G401.6 (cell line): ENCODE measurements at regions not wholly inside any gene's neighbourhood (a gene's known extent, or its start where the extent isn't known, plus 50 kb on each side); places are given as distances from the start of the nearest gene placed in this dataset.
A peak's percentile ranks its signal among the peaks of the same experiment; 100 is the strongest.

Experiments used
- FAIRE-seq: peaks from 2 replicates; lab custom pipeline; 2012; peaks lifted over from hg19 to GRCh38; lab: Jason Lieb, UNC

DNA sequence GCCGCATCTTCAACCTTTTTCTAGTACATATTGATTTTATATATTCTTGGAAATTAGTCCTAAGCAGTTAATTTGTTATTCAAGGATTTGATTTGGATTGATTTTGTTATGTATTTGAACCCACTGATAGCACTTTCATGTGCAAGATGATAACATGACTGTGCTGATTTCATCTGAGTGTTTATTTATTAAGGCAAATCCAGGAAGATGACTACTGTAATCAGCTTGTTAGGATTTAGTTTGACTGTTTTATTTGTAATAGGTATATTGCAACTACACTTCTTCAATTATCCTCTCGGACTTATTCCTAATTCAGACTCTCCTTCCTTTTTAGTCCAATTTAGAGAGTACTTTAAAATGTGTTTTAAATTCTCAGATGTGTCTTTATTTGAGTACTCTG, 75.1 kb upstream of the PRKG1 start:
- no peak for FAIRE-seq

DNA sequence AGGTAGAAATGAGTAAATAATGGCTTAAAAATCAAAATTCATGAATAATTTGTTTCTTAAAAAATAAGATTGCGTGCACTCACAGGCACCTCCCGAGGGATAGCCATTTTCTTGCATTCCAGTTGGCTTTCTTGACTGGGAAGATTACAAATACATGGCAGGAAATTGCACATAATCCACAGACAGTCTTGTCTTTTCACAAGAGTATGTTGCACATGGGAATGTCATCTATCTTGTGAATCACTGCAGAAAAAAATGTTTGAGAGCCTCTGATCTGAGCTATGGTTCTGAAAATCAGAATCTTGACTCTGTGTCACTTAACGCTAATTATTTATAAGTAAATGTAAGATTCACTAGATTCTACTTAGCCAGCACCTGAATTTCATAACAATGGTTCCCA, 74.1 kb upstream of the PRKG1 start:
- no peak for FAIRE-seq

DNA sequence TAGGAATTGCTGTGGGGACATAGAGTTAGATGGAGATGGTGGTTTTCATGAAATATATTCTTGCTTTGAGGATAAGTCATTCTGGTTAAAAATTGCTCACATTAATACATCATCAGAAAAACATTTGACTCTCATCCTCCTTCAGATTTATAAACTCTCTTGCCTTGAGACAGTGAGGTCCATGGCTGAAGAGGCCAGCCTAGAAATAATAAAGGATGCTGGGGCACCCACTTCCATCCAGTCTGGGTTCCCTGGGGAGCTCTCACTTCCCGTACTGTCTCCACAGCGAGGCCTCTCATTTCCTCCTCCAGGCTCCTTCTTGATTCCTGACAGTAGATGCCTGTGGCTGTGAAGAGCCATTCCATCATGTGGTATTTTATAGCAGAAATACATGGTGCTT, 73.3 kb upstream of the PRKG1 start:
- no peak for FAIRE-seq

DNA sequence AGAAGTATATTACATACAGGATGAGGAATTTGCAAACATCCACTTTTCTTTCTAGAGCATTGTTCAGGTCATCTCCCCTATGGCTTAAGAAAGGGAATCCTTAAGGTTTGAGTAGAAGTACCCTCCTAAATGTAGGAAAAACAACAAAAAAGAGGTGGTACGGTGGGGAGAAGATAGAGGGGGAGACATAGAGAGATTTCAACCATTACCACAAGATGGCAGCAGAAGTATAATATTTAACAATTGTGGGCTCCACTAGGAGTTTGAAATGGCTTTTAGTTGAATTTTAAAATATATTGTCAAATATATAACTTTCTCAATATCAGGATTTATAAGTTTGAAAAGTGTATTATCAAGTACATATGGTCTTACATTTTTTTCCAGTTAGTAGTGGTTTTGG, 72.7 kb upstream of the PRKG1 start:
- FAIRE-seq, result peak; percentile 98

DNA sequence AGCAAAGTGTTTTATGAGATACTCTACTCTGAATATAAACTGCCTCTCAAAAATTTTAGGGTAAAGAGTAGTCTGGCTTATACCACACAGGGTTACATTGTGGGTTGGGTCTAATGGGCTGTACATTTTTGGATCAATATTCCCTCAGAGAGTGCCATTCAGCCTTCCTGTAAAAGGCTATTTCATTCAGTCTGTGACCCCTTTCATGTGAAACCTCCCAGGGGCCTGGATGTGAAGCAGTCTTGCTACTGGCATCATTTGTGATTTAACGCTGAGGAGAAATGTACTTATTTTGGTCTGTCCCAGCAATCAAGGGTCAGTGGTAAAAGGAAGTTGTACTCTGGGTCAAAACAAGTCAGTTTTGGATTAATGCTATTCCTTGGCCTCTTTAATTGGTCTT, 71.8 kb upstream of the PRKG1 start:
- no peak for FAIRE-seq

DNA sequence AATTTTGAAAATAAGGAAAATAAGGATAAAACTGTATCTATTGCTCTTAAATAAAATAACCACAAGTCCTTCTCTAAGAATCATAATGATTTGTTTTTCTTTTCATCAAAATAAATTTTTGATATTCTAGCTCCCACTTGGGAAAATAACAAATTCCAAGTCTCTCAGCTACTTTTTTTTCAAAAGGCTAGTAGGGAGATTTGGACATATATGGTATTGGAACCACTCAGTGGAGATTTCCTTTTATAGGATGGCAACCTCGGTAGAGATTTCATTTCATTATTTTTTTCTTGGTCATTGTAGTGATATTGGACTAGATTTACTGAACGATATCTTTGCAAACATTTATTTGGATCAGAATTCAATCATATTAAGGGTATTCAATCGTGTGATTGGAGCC, 69.5 kb upstream of the PRKG1 start:
- FAIRE-seq, result peak; percentile 49

DNA sequence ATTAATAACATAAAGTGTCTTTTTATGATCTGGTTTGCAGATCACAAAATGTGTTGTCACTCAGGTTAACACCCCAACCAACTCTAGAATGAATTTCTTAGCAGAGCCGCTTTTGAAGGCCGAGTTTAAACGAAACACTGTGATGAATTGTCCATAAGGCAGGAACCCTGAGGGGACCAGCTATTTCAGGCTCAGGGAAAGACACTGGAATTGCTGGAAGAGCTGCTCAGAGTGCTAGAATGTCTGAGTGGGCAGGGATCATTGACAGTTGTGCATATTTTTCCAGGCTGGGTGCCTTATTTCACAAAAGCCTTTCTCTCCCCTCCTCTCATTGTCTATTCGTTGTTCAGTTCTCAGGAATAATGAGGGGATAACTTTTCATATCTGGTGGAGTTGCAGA, 68.7 kb upstream of the PRKG1 start:
- no peak for FAIRE-seq

DNA sequence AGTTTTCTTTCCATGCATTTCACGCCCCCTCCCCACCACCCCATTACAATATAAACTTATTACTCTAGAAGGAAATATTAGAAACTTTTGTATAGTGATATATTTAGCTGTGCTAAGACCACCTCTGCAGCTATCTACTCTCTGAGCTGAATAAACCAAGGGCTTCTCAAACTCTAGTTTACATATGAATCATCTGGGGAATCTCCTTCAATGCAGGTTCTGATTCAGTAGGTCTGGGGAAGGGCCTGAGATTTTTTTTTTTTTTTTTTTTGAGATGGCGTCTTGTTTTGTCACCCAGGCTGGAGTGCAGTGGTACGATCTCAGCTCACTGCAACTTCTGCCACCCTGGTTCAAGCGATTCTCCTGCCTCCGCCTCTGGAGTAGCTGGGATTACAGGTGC, 67.6 kb upstream of the PRKG1 start:
- FAIRE-seq, result no peak

DNA sequence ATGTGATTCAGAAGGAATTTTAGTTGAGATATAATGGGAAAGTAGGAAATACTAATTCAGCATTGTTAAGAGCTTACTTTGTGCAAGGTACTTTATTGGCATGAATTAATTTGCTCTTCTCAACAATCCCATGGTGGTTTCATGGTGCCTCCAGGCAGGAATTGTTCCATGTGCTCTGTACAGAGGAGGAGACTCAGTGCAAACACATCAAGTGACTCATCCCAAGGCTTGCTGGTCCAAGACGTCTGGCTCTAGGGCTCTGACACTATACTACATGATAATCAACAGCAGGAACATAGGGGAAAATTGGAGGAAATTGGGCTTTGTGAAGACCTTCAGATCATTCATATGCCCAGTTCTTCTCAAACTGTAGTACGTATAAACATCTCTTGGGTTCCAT, 66.5 kb upstream of the PRKG1 start:
- no peak for FAIRE-seq

DNA sequence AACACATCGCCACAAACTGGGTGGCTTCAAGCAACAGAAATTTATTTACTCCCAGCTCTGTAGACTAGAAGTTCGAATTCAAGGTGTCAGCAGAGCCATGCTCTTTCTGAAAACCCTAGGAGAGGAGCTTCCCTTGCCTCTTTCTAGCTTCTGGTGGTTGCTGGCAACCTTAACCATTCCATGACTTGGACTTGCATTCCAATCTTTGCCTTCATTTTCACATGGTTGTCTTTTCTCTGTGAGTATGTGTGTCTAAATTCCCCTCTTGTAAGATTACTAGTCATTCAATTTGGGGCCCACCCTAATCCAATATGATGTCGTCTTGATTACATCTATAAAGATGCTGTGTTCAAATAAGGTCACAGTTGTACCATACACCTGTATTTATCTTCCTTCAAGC, 65.9 kb upstream of the PRKG1 start:
- FAIRE-seq, result no peak

DNA sequence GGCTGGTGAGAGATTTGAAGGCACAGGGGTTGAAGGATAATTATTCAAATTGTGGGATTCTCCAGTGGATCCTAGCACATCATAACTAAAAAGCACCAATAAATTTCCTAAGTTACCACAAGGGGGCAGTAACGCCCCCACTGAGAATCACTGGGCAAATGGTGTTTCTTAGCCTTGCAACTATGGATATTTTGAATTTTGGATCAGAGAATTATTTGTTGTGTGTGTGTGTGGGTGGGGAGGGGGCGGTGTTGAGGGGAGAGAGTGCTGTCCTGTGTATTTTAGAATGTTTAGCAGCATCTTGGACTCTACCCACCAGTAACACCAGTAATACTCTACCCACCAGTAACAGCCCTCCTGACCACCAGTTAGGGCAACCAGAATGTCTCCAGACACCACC, 63.3 kb upstream of the PRKG1 start:
- FAIRE-seq, result peak; percentile 64

DNA sequence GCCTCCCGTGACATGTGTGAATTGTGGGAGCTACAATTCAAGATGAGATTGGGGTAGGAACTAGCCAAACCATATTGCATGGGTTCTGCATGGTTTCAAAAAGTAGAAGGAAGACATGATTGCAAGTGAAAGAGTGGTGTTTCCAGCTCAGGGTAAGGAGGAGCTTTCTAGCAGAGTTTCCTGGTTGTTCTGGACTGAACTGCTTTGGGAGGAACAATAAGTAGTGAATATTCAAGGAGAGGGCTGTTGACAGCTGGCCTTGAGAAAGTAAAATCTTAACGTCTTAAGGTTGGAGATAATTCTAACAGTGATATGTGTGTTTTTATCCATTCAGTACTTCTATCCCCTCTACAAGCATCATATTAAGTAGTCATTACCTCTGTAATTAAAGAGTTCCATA, 62.2 kb upstream of the PRKG1 start:
- FAIRE-seq, result no peak

DNA sequence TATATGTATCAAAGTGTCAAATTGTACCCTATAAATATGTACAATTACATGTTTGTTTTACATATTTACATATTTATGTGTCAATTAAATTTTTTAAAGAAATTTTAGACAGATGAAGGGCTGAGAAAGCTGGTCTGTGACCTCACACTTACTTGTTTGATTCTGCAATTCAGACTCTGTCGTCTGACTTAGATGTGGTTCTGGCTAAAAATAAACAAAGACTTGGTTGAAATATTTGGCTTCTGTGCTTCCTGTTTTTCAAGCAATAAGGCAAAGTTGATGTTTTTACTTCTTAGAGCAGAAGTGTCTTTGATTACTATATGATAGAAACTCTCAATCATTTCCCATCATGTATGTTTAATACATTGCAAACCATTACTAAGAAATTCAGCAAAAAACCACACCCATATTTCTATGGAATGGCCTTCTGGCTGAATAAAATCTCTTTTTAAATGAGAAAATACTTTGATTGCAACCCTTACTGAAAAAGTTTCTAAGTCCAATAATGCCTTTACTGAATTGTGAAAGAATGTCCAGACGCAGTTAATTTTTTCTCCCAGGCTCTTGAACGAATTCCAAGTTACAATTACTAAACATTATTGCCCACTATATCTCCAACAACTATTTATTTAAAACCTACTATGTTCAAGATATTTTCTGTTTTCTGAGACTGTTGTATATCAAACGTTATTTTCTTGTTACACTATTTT, 59.5 kb upstream of the PRKG1 start:
- FAIRE-seq, result peak; percentile 33

DNA sequence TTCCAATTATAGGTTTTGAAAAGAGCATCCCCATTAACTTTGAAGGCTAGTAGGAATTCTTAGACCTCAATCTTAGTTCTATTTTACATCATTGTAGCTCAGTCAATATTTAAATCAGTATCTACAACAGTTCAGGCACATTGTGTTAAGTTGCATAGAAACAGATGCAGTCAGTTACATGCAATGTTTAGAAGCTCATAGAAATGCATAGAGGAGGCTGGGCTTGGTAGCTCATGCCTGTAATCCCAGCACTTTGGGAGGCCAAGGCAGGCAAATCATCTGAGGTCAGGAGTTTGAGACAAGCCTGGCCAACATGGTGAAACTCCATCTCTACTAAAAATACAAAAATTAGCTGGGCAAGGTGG, 58.9 kb upstream of the PRKG1 start:
- FAIRE-seq, result peak; percentile 31

DNA sequence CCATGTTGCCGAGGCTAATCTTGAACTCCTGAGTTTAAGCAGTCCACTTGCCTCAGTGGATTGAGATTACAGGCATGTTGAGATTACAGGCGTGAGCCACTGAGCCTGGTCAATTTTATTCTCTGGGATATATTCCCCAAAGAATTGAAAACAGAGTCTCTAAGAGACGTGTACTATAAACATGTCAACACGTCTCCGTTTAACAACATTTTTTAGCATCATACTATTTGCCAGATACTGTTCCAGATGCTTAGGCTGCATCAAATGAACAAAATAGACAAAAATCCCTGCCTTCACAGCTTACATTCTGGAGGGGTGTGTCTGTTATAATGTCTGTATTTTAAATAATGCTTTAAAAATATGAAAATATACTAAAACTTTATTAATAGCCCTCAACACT, 54.1 kb upstream of the PRKG1 start:
- no peak for FAIRE-seq

DNA sequence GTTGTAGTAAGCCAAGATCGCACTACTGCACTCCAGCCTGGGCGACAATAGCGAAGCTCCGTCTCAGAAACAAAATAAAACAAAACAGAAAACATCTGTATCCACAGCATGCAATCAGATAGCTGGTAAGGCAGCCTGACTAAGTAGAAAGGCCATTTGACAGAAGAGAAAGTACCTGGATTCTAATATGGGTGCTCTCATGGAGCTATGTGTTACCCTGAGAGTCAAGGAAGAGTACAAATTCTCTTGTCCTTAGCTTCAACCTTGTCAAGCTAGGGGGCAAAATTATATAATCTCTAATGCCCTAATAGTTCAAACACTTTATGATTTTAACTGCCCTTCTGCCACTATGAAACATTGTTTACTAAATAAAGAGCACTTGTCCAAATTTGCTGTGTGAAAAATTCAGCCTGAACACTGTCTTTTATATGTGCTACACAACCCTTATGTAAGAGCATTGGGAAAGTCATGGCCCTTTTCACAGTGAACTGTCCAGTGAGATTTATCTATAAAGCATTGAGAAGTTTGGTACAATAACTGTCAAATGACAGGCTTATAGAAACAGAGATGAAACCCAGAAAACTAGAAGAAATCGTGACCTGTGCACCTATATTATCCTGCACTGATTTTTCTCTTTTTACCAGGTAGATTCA, 51.2 kb upstream of the PRKG1 start:
- no peak for FAIRE-seq

DNA sequence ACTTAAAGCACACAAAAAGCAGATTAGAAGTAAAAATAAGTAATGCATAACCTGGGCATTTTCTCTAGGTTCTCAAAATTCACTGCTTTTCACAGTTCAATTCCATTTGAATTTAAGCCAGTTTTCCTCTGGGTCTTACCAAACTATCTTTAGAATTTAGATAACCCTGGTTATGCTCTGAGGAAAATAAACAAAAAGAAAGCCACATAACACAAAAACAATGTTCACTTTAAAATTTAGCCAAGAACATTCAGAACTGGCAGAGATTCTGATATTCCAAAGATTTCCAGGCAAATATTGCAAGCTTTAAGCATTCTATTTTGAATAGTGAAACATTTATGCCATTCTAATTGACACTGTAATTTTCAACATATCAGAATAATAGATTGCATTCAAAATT, 50.7 kb upstream of the PRKG1 start:
- FAIRE-seq, result peak; percentile 30
